H9 (cell line): ENCODE measurements at regions not wholly inside any gene's neighbourhood (a gene's known extent, or its start where the extent isn't known, plus 50 kb on each side); places are given as distances from the start of the nearest gene placed in this dataset.

Experiments used
- DNase-seq: peaks from one replicate; pipeline ENCODE4 v3.0.0-alpha.2; 2017
- H2AFZ ChIP-seq: one replicate; pipeline ENCODE4 v1.6.1; 2013; ENCODE audit warnings: mild to moderate bottlenecking, low read length, control low read depth, moderate library complexity
- H2AK5ac ChIP-seq: 2 replicates; pipeline ENCODE4 v1.6.1; 2013; ENCODE audit warnings: low read length, control low read depth, mixed read lengths; ENCODE audit not compliant: insufficient read length
- H2BK120ac ChIP-seq: one replicate; pipeline ENCODE4 v1.6.1; 2013; ENCODE audit warnings: low read depth, mild to moderate bottlenecking, low read length, control low read depth, inconsistent platforms; ENCODE audit not compliant: poor library complexity, severe bottlenecking
- H2BK12ac ChIP-seq: 2 replicates; pipeline ENCODE4 v1.6.1; 2013; ENCODE audit warnings: low read length, control low read depth, mixed read lengths, low read depth; ENCODE audit not compliant: insufficient read length
- H2BK15ac ChIP-seq: 2 replicates; pipeline ENCODE4 v1.6.1; 2013; ENCODE audit warnings: low read depth, low read length, control low read depth
- H2BK20ac ChIP-seq: one replicate; pipeline ENCODE4 v1.6.1; 2013; ENCODE audit warnings: low read depth, mild to moderate bottlenecking, low read length, control low read depth, inconsistent platforms; ENCODE audit not compliant: poor library complexity, severe bottlenecking
- H2BK5ac ChIP-seq: 2 replicates; pipeline ENCODE4 v1.6.1; 2013; ENCODE audit warnings: low read length, control low read depth, mixed read lengths; ENCODE audit not compliant: insufficient read length
- H3K14ac ChIP-seq: 2 replicates; pipeline ENCODE4 v1.6.1; 2013; ENCODE audit warnings: low read length, control low read depth; ENCODE audit not compliant: insufficient read depth
- H3K18ac ChIP-seq: 2 replicates; pipeline ENCODE4 v1.6.1; 2013; ENCODE audit warnings: low read depth, mild to moderate bottlenecking, mixed read lengths, low read length, control low read depth; ENCODE audit not compliant: insufficient read length
- H3K23ac ChIP-seq: 2 replicates; pipeline ENCODE4 v1.6.1; 2013; ENCODE audit warnings: low read length, control low read depth, mixed read lengths, low read depth; ENCODE audit not compliant: insufficient read length
- H3K23me2 ChIP-seq: 2 replicates; pipeline ENCODE4 v1.6.1; 2013; ENCODE audit warnings: low read depth, mild to moderate bottlenecking, mixed read lengths, low read length, control low read depth; ENCODE audit not compliant: insufficient read length, poor library complexity, severe bottlenecking
- H3K27ac ChIP-seq: 2 replicates; pipeline ENCODE4 v1.5.1; 2013; ENCODE audit warnings: low read length, control low read depth, mixed read lengths, low read depth; ENCODE audit not compliant: insufficient read length
- H3K27me3 ChIP-seq: 2 replicates; pipeline ENCODE4 v1.6.1; 2013; ENCODE audit warnings: low read length, control low read depth, inconsistent platforms; ENCODE audit not compliant: insufficient read depth
- H3K4ac ChIP-seq: 2 replicates; pipeline ENCODE4 v1.6.1; 2013; ENCODE audit warnings: low read depth, mild to moderate bottlenecking, control low read depth, inconsistent platforms, low read length, moderate library complexity
- H3K4me1 ChIP-seq: 2 replicates; pipeline ENCODE4 v1.6.1; 2013; ENCODE audit warnings: low read length, control low read depth, inconsistent platforms; ENCODE audit not compliant: insufficient read depth
- H3K4me2 ChIP-seq: 2 replicates; pipeline ENCODE4 v1.6.1; 2013; ENCODE audit warnings: low read length, control low read depth, mixed read lengths; ENCODE audit not compliant: insufficient read length, insufficient read depth
- H3K56ac ChIP-seq: 2 replicates; pipeline ENCODE4 v1.6.1; 2013; ENCODE audit warnings: low read depth, mild to moderate bottlenecking, mixed read lengths, low read length, control low read depth; ENCODE audit not compliant: insufficient read length
- H3K79me1 ChIP-seq: 2 replicates; pipeline ENCODE4 v1.6.1; 2013; ENCODE audit warnings: low read depth, mild to moderate bottlenecking, moderate library complexity, low read length, control low read depth, inconsistent platforms; ENCODE audit not compliant: insufficient read depth, poor library complexity, severe bottlenecking
- H3K79me2 ChIP-seq: 2 replicates; pipeline ENCODE4 v1.6.1; 2013; ENCODE audit warnings: low read length, control low read depth, inconsistent platforms; ENCODE audit not compliant: insufficient read depth
- H3K9ac ChIP-seq: 2 replicates; pipeline ENCODE4 v1.6.1; 2013; ENCODE audit warnings: low read length, control low read depth, mixed read lengths; ENCODE audit not compliant: insufficient read length; ENCODE audit errors: extremely low read depth
- H3K9me3 ChIP-seq: one replicate; pipeline ENCODE4 v1.6.1; 2013; ENCODE audit warnings: low read depth, low read length, inconsistent platforms; ENCODE audit not compliant: control insufficient read depth
- H3T11ph ChIP-seq: one replicate; pipeline ENCODE4 v1.6.1; 2013; ENCODE audit warnings: mild to moderate bottlenecking, low read length, control low read depth, inconsistent platforms
- H4K20me1 ChIP-seq: one replicate; pipeline ENCODE4 v1.6.1; 2013; ENCODE audit not compliant: control insufficient read depth, insufficient read length, insufficient read depth
- H4K5ac ChIP-seq: 2 replicates; pipeline ENCODE4 v1.6.1; 2013; ENCODE audit warnings: low read depth, mild to moderate bottlenecking, mixed read lengths, low read length, control low read depth; ENCODE audit not compliant: insufficient read length
- H4K8ac ChIP-seq: replicated peaks from 2 replicates; pipeline ENCODE4 v1.6.1; 2013; ENCODE audit warnings: low read length, control low read depth, mixed read lengths, low read depth; ENCODE audit not compliant: insufficient read length
- H4K91ac ChIP-seq: 2 replicates; pipeline ENCODE4 v1.6.1; 2013; ENCODE audit warnings: low read depth, mild to moderate bottlenecking, moderate library complexity, mixed read lengths, low read length, control low read depth; ENCODE audit not compliant: insufficient read length
- H3K27ac Mint-ChIP-seq, 3 experiments: 2 replicates in 2 of 3; 3 replicates in 1 of 3; pipeline ENCODE4 v1.8.0; 2020 to 2021; ENCODE audit warnings: mixed read lengths in 3 of 3, mild to moderate bottlenecking in 1 of 3, moderate library complexity in 1 of 3
- H3K27me3 Mint-ChIP-seq: 2 replicates; pipeline ENCODE4 v1.8.0; 2021; ENCODE audit warnings: low read depth, mild to moderate bottlenecking, moderate library complexity, mixed read lengths
- H3K36me3 Mint-ChIP-seq, 3 experiments: 2 replicates in 2 of 3; 3 replicates in 1 of 3; pipeline ENCODE4 v1.8.0; 2020 to 2021; ENCODE audit warnings: low read depth in 3 of 3, mixed read lengths in 3 of 3; ENCODE audit not compliant: insufficient read depth in 1 of 3
- H3K4me1 Mint-ChIP-seq, 2 experiments: 2 replicates each; pipeline ENCODE4 v1.8.0; 2020; ENCODE audit warnings: mixed read lengths in 2 of 2
- H3K4me3 Mint-ChIP-seq, 2 experiments: 2 replicates in 1 of 2; 3 replicates in 1 of 2; pipeline ENCODE4 v1.8.0; 2020 to 2021; ENCODE audit warnings: mild to moderate bottlenecking in 2 of 2, mixed read lengths in 2 of 2, moderate library complexity in 1 of 2
- H3K9me3 Mint-ChIP-seq, 2 experiments: 2 replicates in 1 of 2; 3 replicates in 1 of 2; pipeline ENCODE4 v1.8.0; 2020; ENCODE audit warnings: mild to moderate bottlenecking in 2 of 2, mixed read lengths in 2 of 2, moderate library complexity in 1 of 2
- WGBS: extraction: QIAGEN DNeasy Blood & Tissue Kit; methylation state at CpG from one replicate; pipeline ENCODE4 v1.1.7; 2013; ENCODE audit warnings: missing lambda C conversion rate, low lambda C conversion rate, mixed read lengths; ENCODE audit not compliant: insufficient read length; ENCODE audit errors: extremely low coverage; 5-methylcytosine and 5-hydroxymethylcytosine counted together
- TF ChIP-seq, protein P1 (sequence below): fragments of 200-600 bp; sonication (generic); conservative IDR thresholded peaks from 3 replicates; pipeline ENCODE4 v1.8.0; 2021; ENCODE audit warnings: antibody characterized with exemption, mild to moderate bottlenecking

GRCh38 chr7:26449175-26450165, 157.8 kb downstream of the SNX10 start:
- H3K27me3 ChIP-seq: no peaks in the 10 kb centered on the region
- no peak overlapping the region for H4K5ac ChIP-seq
- Mint-ChIP-seq H3K36me3 (no peaks in the 10 kb centered on the region), H3K4me3 (no peak overlapping the region), H3K27me3 (no peaks in the 10 kb centered on the region; the same call in 1 of the 2 replicates), H3K27ac (no peak overlapping the region), H3K4me1 (peaks cover 15 to 27% of the 10 kb centered on the region in 2 experiments), H3K9me3 (no peaks in the 10 kb centered on the region)
- H4K8ac ChIP-seq: no peak overlapping the region
- H4K91ac ChIP-seq: no peak overlapping the region
- WGBS: no CpG with 5 or more reads among the region's 12 CpGs
- H3K79me2 ChIP-seq: no peaks in the 10 kb centered on the region
- no peak overlapping the region for H2BK120ac ChIP-seq
- no peak overlapping the region for H3K4ac ChIP-seq
- H3K4me1 ChIP-seq: peaks cover 1% of the 10 kb centered on the region; the same call in 1 of the 2 replicates
- H4K20me1 ChIP-seq: no peaks in the 10 kb centered on the region
- no peaks in the 10 kb centered on the region for H3K9me3 ChIP-seq
- H3K14ac ChIP-seq: no peak overlapping the region
- DNase-seq: no peak
- no peak overlapping the region for H3T11ph ChIP-seq
- H3K23ac ChIP-seq: no peak overlapping the region
- no peaks in the 10 kb centered on the region for H3K23me2 ChIP-seq
- no peaks in the 10 kb centered on the region for H3K79me1 ChIP-seq
- no peak overlapping the region for H2AFZ ChIP-seq
- TF ChIP-seq, protein P1, sequence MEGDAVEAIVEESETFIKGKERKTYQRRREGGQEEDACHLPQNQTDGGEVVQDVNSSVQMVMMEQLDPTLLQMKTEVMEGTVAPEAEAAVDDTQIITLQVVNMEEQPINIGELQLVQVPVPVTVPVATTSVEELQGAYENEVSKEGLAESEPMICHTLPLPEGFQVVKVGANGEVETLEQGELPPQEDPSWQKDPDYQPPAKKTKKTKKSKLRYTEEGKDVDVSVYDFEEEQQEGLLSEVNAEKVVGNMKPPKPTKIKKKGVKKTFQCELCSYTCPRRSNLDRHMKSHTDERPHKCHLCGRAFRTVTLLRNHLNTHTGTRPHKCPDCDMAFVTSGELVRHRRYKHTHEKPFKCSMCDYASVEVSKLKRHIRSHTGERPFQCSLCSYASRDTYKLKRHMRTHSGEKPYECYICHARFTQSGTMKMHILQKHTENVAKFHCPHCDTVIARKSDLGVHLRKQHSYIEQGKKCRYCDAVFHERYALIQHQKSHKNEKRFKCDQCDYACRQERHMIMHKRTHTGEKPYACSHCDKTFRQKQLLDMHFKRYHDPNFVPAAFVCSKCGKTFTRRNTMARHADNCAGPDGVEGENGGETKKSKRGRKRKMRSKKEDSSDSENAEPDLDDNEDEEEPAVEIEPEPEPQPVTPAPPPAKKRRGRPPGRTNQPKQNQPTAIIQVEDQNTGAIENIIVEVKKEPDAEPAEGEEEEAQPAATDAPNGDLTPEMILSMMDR: no peak
- H3K4me2 ChIP-seq: no peak overlapping the region
- no peak overlapping the region for H2BK5ac ChIP-seq
- no peak overlapping the region for H2BK20ac ChIP-seq
- no peak overlapping the region for H3K27ac ChIP-seq
- H3K9ac ChIP-seq: no peak overlapping the region
- no peak overlapping the region for H2AK5ac ChIP-seq
- H3K18ac ChIP-seq: no peak overlapping the region
- H2BK15ac ChIP-seq: no peak overlapping the region
- no peak overlapping the region for H2BK12ac ChIP-seq
- no peak overlapping the region for H3K56ac ChIP-seq
